GM21576 (cell line): ENCODE measurements at regions not wholly inside any gene's neighbourhood (a gene's known extent, or its start where the extent isn't known, plus 50 kb on each side); places are given as distances from the start of the nearest gene placed in this dataset.

Source experiments
- ATAC-seq: cut with Tn5 transposase; IDR thresholded peaks from one replicate; pipeline ENCODE4 v1.9.1; 2021; ENCODE audit warnings: mild to moderate bottlenecking, moderate library complexity; ENCODE audit not compliant: unreplicated experiment

GRCh38 chr20:21033817-21034216 lies 72.3 kb downstream of the LINC00237 start:
- no peak for ATAC-seq

- no peak for ATAC-seq
Observed at GRCh38 chr20:21031666-21032065, 74.5 kb downstream of the LINC00237 start.

GRCh38 chr20:21029341-21029740 lies 76.8 kb downstream of the LINC00237 start:
- no peak for ATAC-seq

GRCh38 chr20:21028921-21029320 lies 77.2 kb downstream of the LINC00237 start:
- ATAC-seq: no peak

GRCh38 chr20:21028436-21028835 lies 77.7 kb downstream of the LINC00237 start:
- ATAC-seq: no peak

GRCh38 chr20:21027569-21027968 lies 78.6 kb downstream of the LINC00237 start:
- ATAC-seq: no peak

GRCh38 chr20:21026951-21027350 lies 79.2 kb downstream of the LINC00237 start:
- no peak for ATAC-seq

DNA sequence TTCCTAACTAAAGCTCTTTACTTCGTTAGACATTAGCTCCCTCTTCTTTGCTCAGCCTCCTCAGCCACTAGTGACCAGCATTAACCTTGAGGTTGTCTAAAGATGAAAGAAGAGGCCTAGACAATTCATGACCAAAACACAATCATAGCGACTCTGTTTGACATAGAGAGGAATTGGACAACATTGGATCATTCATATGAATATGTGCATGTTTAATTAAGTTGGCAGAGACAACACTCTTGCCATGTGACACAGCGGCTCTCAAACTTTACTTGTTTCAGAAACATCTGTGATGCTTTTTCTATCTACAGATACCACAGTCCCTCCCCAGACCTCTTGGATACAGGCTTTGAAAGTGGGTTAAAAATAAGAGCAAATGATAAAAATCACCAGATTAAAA lies 81.7 kb downstream of the LINC00237 start:
- no peak for ATAC-seq

GRCh38 chr20:21022925-21023324 lies 83.2 kb downstream of the LINC00237 start:
- no peak for ATAC-seq

- no peak for ATAC-seq
Observed at GRCh38 chr20:21021472-21021790, 84.7 kb downstream of the LINC00237 start.

- no peak for ATAC-seq
Observed at GRCh38 chr20:21020659-21021471, 85.3 kb downstream of the LINC00237 start.

GRCh38 chr20:21019814-21020658 lies 86.1 kb downstream of the LINC00237 start:
- no peak for ATAC-seq

- no peak for ATAC-seq
Observed at GRCh38 chr20:21019468-21019813, 86.7 kb downstream of the LINC00237 start.

DNA sequence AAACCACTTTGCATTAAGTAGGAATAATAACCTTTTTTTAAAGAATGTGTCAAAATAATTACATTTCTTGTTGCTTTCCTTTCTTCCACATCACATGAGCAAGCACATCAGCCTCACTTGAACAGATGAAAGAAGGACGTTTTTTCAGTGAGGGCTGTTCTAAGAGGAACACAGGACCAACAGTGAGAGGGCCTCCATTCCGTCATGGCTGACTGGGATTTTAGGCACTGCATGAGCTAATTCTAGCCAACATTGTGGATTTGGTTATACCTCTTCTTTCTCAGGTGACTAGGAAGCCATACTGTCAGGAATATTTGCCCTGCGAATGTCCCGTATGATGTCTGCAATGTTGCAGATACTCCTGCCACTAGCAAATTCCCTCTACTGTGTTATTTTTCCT lies 87.6 kb downstream of the LINC00237 start:
- ATAC-seq: no peak

- ATAC-seq: no peak
Observed at GRCh38 chr20:21017528-21018085, 88.6 kb downstream of the LINC00237 start.

- no peak for ATAC-seq
Observed at GRCh38 chr20:21016751-21017150, 89.4 kb downstream of the LINC00237 start.

DNA sequence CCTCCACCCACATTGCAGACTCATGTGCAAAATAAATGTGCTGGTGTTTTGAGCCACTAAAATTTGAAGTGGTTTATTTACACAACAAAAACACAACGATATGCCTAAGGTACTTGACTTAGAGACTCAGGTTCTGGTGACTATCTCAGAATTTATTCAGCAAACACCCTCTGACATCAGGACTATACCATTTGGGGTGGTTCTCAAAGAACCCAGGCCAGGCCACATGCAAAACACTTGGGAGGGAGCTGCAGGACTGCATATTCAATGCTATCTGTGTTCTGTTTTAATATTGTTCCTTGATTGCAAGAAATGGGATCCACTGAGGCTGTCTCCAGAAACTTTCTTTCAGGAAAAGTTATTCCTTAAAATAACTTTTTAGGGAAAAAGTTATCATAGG lies 91.6 kb downstream of the LINC00237 start:
- no peak for ATAC-seq

GRCh38 chr20:21008951-21009350 lies 97.2 kb downstream of the LINC00237 start:
- ATAC-seq: no peak

GRCh38 chr20:21006611-21007010 lies 99.5 kb downstream of the LINC00237 start:
- ATAC-seq: no peak

DNA sequence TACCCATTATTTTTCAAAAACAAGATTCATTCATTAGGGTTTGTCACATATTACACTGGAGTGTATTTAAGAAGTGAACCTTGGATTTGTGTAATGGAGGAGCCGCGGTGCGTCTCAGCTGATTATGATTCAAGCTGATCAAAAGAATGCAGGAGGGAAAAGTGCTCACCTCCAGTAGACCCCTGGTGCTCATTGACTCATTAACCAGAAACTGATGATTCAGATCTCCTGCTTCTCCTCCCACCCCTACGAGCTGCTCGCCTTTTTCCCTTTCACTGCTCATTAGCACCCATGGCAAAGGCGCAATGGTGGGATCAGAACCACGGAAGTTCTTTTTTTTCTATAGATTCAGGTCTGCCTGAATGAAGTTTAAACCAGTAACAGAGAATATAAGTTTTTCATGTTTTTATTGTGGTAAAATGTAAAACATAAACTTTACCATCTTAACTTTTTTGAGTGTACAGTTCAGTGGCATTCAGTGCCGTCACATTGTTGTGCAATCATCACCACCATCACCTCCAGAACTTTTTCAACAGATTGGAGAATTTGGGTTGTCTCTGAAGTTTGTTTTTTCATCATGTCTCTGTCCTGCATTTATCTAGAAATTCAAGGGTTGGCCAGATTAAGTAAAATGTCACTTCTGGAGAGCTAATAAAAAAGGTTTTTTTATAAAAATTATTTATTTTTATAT lies 101.6 kb downstream of the LINC00237 start:
- ATAC-seq: no peak

DNA sequence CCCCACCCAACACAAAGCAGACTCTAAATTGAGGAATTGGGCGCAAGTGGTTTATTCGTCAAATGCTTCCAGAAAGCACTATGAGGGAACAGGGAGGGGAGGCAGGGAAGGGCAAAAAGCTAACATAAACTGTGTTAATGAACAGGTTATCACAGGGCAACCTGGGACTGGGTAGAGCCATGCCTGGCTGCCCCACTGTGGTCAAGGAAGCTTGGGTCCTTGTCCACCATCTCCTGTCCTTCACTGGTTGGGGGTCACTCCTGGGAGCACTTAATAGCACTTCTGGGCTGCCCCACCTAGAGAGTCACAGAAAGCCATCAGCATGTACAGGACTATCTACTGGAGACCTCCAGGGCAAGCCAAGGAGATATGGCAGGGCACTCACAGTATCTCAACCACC lies 102.3 kb downstream of the LINC00237 start:
- ATAC-seq: no peak
